ENCODE measurements at regions not wholly inside any gene's neighbourhood (a gene's known extent, or its start where the extent isn't known, plus 50 kb on each side); places are given as distances from the start of the nearest gene placed in this dataset.

- DNase-seq: no peak
These were observed 375.2 kb downstream of the AACS start for GRCh38 chr12:125440399-125440798.

GRCh38 chr12:125443341-125443740 lies 378.1 kb downstream of the AACS start:
- no peak for DNase-seq

GRCh38 chr12:125451408-125451807 lies 386.2 kb downstream of the AACS start:
- DNase-seq: no peak

DNA sequence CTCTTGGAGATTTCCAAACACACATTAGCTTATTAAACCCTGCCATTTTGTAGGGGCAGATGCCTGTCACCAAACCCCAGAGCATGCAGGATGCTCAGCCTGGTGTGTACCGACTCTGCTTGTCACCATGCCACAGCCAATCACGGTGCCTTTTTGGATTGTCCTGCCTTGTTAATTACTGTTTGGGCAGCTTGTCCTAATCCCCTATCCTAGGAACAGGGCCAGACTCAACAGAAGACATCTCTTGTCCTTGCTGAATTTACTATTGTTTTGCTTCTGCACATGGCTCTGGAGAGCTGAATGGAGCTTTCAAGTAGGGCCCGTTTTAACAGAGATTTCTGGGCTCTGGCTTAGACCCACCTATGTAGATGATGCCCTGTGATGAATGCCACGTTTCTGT lies 388.5 kb downstream of the AACS start:
- DNase-seq: no peak

DNA sequence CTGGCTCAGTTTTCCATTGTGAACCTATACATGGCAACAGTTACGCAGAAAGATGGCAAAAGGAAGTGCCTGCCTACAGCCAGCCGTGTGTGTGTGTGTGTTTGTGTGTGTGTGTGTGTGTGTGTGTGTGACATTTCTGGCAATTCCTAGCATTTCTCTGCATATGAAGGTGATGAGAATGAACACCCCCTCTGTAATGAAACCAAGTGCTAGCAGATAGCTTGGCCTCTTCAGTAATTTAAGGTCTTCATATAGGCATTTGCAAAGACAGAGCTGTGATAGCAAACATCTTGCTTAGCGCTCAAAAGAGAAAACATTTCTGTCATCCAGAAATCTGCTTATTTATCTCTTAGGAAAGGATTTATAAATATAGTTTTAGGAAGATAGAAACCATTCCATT lies 389.1 kb downstream of the AACS start:
- DNase-seq: no peak

- DNase-seq: no peak
These were observed 389.7 kb downstream of the AACS start for GRCh38 chr12:125454786-125455480.

- no peak for DNase-seq
These were observed 390.3 kb downstream of the AACS start for GRCh38 chr12:125455556-125455955.

DNA sequence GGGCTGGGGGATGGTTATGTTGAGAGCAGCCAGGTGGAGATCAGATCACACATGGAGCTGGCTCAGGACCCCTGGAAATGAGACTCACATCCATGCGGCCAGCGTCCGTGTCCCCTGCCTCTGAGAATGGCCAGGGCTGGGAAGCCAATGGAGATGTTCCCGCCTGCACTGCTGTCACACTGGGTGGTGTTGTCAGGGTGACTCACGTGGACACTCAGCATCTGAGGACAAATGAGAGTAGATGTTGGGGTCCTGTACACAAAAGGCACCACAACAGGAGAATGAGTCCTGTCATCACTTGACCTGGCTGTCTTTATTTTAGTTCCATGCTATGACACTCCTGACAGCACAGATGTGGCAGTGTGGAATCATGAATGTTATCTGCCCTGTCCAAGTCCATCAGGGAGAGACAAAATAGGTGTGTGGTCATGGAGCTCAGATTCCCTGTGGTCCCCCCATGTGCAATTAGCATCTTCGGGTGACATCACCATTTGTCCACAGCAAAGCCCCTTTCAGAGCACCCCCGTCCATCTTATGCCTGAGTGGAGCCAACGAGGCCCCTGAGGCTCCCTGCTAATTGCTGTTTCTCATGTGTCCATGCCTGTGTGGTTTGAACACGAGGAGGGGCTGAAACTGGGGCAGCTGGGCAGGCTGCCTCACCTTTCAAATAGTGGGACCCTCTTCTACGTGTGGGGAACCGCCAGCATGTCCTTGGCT lies 393.5 kb downstream of the AACS start:
- no peak for DNase-seq

DNA sequence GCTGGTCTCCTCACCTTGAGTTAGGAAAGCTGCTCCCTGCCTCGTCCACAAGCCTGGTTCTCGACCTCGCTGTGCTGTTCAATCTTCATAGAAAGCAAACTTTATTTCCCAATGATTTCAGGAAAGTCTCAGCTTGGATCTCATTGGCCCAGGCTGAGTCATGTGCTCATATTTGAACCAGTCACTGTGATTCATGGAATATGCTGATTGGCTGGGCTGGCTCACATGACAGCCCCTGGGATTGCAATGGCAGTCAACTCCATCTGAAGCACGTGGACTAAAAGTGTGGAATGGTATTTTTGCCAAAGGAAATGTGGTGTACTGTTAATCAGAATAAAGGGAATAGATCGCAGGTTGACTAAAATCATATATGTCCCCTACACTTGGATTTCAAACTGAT lies 396.6 kb downstream of the AACS start:
- no peak for DNase-seq

- DNase-seq: no peak
These were observed 398.2 kb downstream of the AACS start for GRCh38 chr12:125463386-125463785.

DNA sequence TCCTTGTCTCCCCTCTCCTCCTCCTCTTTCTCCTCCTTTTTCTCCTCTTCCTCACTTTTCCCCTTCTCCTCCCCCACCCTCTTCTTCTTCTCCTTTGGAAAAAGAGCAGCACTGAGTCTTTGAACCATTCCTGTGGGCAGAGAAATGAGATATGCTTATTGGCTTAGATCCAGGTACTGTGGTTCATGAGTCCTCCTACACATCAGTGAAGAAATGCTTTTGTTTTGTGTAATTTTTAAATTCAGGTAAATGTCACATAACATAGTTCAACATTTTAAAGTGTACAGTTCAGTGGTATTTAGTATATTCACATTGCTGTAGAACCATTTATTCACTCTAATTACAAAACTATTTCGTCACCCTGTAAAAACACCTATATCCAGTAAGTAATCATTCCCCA lies 402.1 kb downstream of the AACS start:
- no peak for DNase-seq

DNA sequence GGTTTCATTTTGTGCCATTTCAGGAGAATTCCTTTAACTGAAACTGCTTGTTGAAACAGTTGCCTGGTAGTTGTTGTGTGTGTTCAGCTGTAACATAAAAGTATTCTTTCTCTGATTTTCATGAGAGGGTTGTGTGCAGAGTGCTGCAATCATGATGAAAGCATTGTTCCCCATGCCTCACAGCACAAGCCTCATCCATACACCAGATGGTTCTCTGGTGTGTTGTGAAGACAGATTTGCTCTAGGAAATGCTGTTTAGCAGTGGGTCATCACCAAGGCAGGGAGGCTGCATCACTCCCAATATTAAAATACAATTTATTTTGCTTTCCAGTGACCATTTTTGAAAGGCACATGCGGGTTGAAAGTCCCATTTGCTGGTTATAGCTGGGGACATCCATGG lies 404.4 kb downstream of the AACS start:
- DNase-seq: no peak

DNA sequence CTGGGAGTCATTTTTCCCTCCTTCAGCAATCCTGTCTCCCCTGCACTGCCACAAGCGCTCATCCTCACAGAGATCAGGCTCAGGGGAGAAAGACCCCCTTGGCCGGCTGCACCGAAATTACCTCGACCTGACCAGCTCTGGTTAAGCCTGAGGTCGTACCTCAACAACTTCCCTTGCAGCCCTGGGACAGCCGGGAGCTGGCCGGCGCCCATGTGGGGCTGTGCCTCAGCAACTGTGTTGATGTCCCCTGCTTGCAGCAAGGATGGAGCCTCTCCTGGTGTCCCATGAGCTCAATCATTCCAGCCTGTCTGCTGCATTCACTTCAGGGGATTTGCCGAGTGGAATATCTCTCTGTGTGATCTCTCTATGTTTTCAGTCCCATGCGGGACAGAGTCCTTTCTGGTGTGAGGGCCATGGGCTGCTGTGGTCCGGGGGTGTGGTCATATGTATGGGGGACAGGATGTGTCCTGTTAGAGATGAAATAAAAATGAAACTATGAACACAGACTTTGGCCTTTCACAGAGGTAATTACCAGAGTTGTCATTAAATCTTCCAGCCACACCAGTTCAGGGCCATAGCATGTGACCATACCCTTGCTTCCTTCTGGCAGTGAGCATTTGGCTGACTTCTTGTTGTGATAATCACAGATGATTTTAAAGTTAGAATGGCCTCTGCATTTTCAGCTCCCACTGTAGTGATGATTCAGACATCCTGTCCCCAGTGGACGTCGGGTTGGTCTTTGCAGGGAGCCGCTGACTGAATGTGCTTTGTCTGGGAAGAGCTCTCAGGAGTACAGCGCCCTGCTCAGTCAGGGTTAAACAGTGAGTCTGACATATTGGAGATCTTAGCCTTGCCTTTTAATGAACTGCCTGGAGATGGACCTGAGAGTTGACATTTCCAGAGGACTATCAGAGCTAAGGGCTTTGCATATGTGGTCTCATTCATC lies 405.9 kb downstream of the AACS start:
- DNase-seq: no peak

DNA sequence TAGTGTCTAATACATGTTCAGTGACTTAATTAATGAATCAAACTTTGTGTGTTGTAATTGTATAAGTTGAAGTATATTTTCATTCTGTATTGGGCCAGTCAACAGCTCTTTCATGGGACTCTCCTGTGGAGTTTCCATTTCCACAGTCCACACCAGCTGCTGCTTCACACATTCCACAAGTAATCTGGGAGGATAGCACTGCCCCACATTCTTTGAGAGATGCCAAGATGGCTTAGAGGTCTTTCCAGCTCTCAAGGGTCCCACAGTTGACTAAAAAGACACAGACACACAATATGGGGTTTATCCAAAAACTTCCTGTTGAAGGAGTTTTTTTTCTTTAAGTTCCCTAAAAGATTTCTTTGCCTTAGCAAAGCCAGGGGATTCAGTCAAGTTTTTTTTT lies 408.3 kb downstream of the AACS start:
- no peak for DNase-seq

DNA sequence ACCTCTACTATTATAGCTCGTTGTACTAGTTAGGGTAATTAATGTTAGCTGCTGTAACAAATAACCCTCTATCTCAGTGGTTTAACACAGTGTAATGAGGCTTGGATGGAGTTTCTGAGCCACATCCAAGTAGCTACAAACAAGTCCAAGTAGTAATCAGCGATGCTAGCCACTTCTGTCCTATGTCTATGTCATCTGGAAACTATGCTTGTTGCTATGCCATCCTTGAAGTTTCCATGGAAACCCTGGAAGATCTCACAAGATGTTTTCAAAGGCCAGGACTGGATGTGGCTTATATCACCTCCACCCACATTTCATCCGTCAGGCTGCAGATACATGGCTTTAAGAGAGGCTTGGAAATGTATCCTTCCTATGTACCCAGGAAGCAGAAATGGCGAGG lies 422.1 kb downstream of the AACS start:
- DNase-seq: no peak

DNA sequence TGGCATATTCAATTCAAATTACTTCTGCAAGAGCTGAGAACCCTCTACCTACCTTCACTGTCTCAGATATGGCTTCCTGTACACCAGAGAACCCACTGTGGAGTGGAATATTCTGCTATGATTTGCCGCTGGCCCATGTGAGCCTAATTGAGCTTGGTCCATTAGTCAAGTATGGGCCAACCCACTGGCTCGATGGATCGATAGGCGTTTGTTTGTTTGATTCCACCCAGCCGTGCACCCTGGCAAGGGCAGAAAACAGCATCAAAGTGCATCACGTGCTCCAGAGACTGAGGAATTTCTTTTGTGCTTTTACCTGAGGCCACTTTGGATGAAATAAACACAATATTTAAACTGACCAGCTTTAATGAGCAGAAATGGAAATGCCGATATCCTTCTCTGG lies 426.3 kb downstream of the AACS start:
- DNase-seq: no peak

- no peak for DNase-seq
These were observed 427.4 kb downstream of the AACS start for GRCh38 chr12:125492354-125493270.

- no peak for DNase-seq
These were observed 428.6 kb downstream of the AACS start for GRCh38 chr12:125493704-125494308.

GRCh38 chr12:125503128-125503527 lies 437.9 kb downstream of the AACS start:
- DNase-seq: no peak

GRCh38 chr12:125509195-125509594 lies 444.0 kb downstream of the AACS start:
- no peak for DNase-seq

GRCh38 chr12:125512541-125513298 lies 447.5 kb downstream of the AACS start:
- no peak for DNase-seq
